ENCODE measurements at regions not wholly inside any gene's neighbourhood (a gene's known extent, or its start where the extent isn't known, plus 50 kb on each side); places are given as distances from the start of the nearest gene placed in this dataset.

- H3K27ac ChIP-seq, result no peak overlapping the region
- H3K4me1 ChIP-seq, result peaks cover 19% of the 10 kb centered on the region
- H3K9me3 ChIP-seq, result no peaks in the 10 kb centered on the region
- no peaks in the 10 kb centered on the region for H3K27me3 ChIP-seq (ENCODE audit: insufficient read depth in 3 of 3, low read length in 2 of 3)
- H3K36me3 ChIP-seq (ENCODE audit: insufficient read depth in 1 of 2, low read depth in 1 of 2), result no peaks in the 10 kb centered on the region
- no peak overlapping the region for H3K4me3 ChIP-seq
- ATAC-seq, result no peak
- DNase-seq, result no peak
- 74 to 79% (median 76%) methylated on average over 4 of the region's 4 CpGs for WGBS, 3 donors
- no peak for TF ChIP-seq CTCF (IDR thresholded peaks at IDR 0.05)
- intact Hi-C loops (cut with DNase I), result no loop called here
Measured at GRCh38 chr12:42761601-42762350, 172.2 kb upstream of the PRICKLE1 start.

- no peak for TF ChIP-seq CTCF (IDR thresholded peaks at IDR 0.05)
- H3K4me3 ChIP-seq, result no peak overlapping the region
- H3K9me3 ChIP-seq, result no peaks in the 10 kb centered on the region
- ATAC-seq, result no peak
- intact Hi-C loops (cut with DNase I), result no loop called here
- DNase-seq, result no peak
- no peaks in the 10 kb centered on the region for H3K27me3 ChIP-seq (ENCODE audit: insufficient read depth in 3 of 3, low read length in 2 of 3)
- no peaks in the 10 kb centered on the region for H3K36me3 ChIP-seq (ENCODE audit: insufficient read depth in 1 of 2, low read depth in 1 of 2)
- H3K4me1 ChIP-seq, result peaks cover 19% of the 10 kb centered on the region
- H3K27ac ChIP-seq, result no peak overlapping the region
- WGBS, 3 donors, result 87 to 93% (median 90%) methylated on average over 1 of the region's 1 CpG
Measured at GRCh38 chr12:42761086-42761485, 171.5 kb upstream of the PRICKLE1 start.

GRCh38 chr12:42760550-42760949, 171.0 kb upstream of the PRICKLE1 start:
- Histone ChIP-seq H3K36me3 (ENCODE audit: insufficient read depth in 1 of 2, low read depth in 1 of 2) (no peaks in the 10 kb centered on the region), H3K9me3 (no peaks in the 10 kb centered on the region), H3K27me3 (ENCODE audit: insufficient read depth in 3 of 3, low read length in 2 of 3) (no peaks in the 10 kb centered on the region), H3K27ac (no peak overlapping the region), H3K4me1 (peaks cover 19% of the 10 kb centered on the region), H3K4me3 (no peak overlapping the region)
- ATAC-seq (no peak), DNase-seq (no peak)
- intact Hi-C loops (cut with DNase I), result no loop called here
- TF ChIP-seq CTCF (IDR thresholded peaks at IDR 0.05), result no peak

- ATAC-seq (peak; percentile 85 to 97 (median 93)), DNase-seq (peak; percentile 79 to 86)
- TF ChIP-seq CTCF (IDR thresholded peaks at IDR 0.05), result no peak
- Histone ChIP-seq H3K4me1 (peaks cover 19% of the 10 kb centered on the region), H3K27ac (peak overlapping the region; percentile 12), H3K9me3 (no peaks in the 10 kb centered on the region), H3K27me3 (ENCODE audit: insufficient read depth in 3 of 3, low read length in 2 of 3) (no peaks in the 10 kb centered on the region), H3K36me3 (ENCODE audit: insufficient read depth in 1 of 2, low read depth in 1 of 2) (no peaks in the 10 kb centered on the region), H3K4me3 (no peak overlapping the region)
- WGBS, 3 donors, result 24 to 46% (median 26%) methylated on average over 6 of the region's 6 CpGs
- intact Hi-C loops (cut with DNase I), result no loop called here
Measured at GRCh38 chr12:42759622-42760273, 170.2 kb upstream of the PRICKLE1 start.
